Ovary (tissue), 7 donors: ENCODE measurements at regions not wholly inside any gene's neighbourhood (a gene's known extent, or its start where the extent isn't known, plus 50 kb on each side); places are given as distances from the start of the nearest gene placed in this dataset.

Experiments used
- DNase-seq, 5 donors: peaks; one replicate each; pipeline ENCODE4 v3.0.0-alpha.2; 2019 to 2020
- H3K27ac ChIP-seq, 2 donors: fragments of 200-600 bp; one replicate each; pipeline versions ENCODE4 v1.5.1 to v1.8.0; 2019 to 2022
- H3K27me3 ChIP-seq: fragments of 200-600 bp; one replicate; pipeline ENCODE4 v1.8.0; 2022
- H3K36me3 ChIP-seq: fragments of 200-600 bp; sonication (generic); one replicate; pipeline ENCODE4 v1.5.1; 2019
- H3K4me1 ChIP-seq: one replicate; pipeline ENCODE4 v1.8.1; 2013; ENCODE audit warnings: mild to moderate bottlenecking, moderate library complexity; ENCODE audit not compliant: insufficient read depth
- H3K4me3 ChIP-seq: fragments of 200-600 bp; sonication (generic); one replicate; pipeline ENCODE4 v1.5.1; 2017
- H3K9me3 ChIP-seq, 2 donors: fragments of 200-600 bp in 1 of 2; sonication (generic) in 1 of 2; one replicate each; pipeline versions ENCODE4 v1.5.1 to v1.8.1; 2013 to 2019; ENCODE audit warnings: mild to moderate bottlenecking in 1 of 2, moderate library complexity in 1 of 2
- CTCF ChIP-seq, 3 donors: fragments of 450-650 bp in 2 of 3; fragments of 200-600 bp in 1 of 3; IDR thresholded peaks; one replicate each; pipeline versions ENCODE4 v1.5.1 to v1.8.0; 2016 to 2022; ENCODE audit warnings: antibody characterized with exemption in 3 of 3, mild to moderate bottlenecking in 1 of 3
- EP300 ChIP-seq: sonication (generic); formaldehyde crosslinking; IDR thresholded peaks from one replicate; pipeline ENCODE4 v1.6.1; 2017; ENCODE audit warnings: antibody characterized with exemption
- POLR2A ChIP-seq: fragments of 450-650 bp; IDR thresholded peaks from one replicate; pipeline ENCODE4 v1.6.1; 2017; ENCODE audit warnings: antibody characterized with exemption, mild to moderate bottlenecking, moderate library complexity
- WGBS, 3 donors: extraction: QIAGEN DNeasy Blood & Tissue Kit in 1 of 3; methylation state at CpG; one replicate each; pipeline versions ENCODE4 v1.1.5 to v1.1.7; 2013 to 2017; 5-methylcytosine and 5-hydroxymethylcytosine counted together
- intact Hi-C, 4 donors: fragments of 100-400 bp; cut with DNase I; formaldehyde crosslinking; loops; one replicate each; pipeline versions ENCODE4 v1.11.0 to v1.15.1; 2022 to 2023
- donor health status: DM: no; HTN: no; CAD: no; lungs with moderate emphysema.
- donor health status: DM: no; HTN: no; CAD: no.
- donor health status: Bipolar disorder and iron deficiency.
- donor health status: DM: no; HTN: no; CAD: no.
- donor health status: DM: yes; HTN: yes; CAD: no.

DNA sequence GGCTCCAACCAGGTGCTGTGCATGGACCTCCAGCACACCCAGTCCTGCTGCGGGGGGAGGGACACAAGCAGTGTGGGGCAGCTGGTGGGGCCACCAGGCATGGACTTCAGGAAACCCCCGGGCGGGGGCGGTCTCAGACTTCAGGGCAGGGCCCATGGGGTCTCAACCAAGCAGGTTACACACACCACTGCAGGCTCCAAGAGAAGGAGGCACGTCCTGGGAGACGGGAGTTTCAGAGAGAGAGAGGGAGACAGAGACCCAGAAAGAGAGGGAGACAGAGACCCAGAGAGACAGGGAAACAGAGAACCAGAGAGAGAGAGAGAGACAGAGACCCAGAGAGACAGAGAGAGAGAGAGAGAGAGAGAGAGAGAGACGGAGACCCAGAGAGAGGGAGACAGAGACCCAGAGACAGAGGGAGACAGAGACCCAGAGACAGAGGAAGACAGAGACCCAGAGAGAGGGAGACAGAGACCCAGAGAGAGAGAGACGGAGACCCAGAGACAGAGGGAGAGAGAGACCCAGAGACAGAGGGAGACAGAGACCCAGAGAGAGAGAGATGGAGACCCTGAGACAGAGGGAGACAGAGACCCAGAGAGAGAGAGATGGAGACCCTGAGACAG is 128.9 kb downstream of the NCOR2 start:
- peaks cover 5% of the 10 kb centered on the region for H3K4me1 ChIP-seq
- intact Hi-C loops = no loop called here
- H3K9me3 ChIP-seq = no peaks in the 10 kb centered on the region
- 54 to 70% (median 68%) methylated on average over 7 to 8 of the region's 8 CpGs for WGBS, 3 donors
- no peaks in the 10 kb centered on the region for H3K36me3 ChIP-seq
- no peaks in the 10 kb centered on the region for H3K27me3 ChIP-seq
- TF ChIP-seq POLR2A (no peak), EP300 (no peak), CTCF (IDR thresholded peaks at IDR 0.05) (no peak)
- peak overlapping the region in 1 of 2 donors; percentile 31 for H3K27ac ChIP-seq
- no peak overlapping the region for H3K4me3 ChIP-seq
- DNase-seq = no peak

- Histone ChIP-seq H3K4me1 (peaks cover 5% of the 10 kb centered on the region), H3K36me3 (no peaks in the 10 kb centered on the region), H3K27me3 (no peaks in the 10 kb centered on the region), H3K4me3 (no peak overlapping the region), H3K27ac (peak overlapping the region in 1 of 2 donors; percentile 31), H3K9me3 (no peaks in the 10 kb centered on the region)
- TF ChIP-seq EP300 (no peak), CTCF (IDR thresholded peaks at IDR 0.05) (no peak), POLR2A (no peak)
- no peak for DNase-seq
- intact Hi-C loops = no loop called here
- WGBS, 3 donors = 51 to 59% (median 55%) methylated on average over 31 to 36 of the region's 36 CpGs
These were observed 129.6 kb downstream of the NCOR2 start for GRCh38 chr12:124437617-124438436.

DNA sequence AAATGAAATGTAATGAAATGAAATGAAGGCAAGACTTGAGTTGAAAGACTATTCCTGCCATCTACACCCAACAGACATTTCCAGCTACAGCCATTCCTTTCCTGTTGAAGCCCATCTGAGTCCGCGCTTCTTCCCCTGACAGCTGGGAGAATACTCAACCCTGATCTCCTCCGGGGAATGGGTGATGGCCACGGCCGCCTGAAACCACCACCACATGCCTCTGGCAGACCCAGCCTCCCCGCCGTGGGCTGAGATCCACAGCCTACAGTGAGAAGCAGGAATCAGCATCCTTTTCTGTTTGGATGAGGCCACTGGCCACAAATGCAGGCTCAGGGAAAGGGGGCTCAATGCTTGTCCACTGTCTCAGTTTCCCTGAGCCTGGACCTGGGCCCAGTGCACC is 130.3 kb downstream of the NCOR2 start:
- intact Hi-C loops = no loop called here
- DNase-seq = no peak
- Histone ChIP-seq H3K4me1 (peaks cover 5% of the 10 kb centered on the region), H3K9me3 (no peaks in the 10 kb centered on the region), H3K27me3 (no peaks in the 10 kb centered on the region), H3K36me3 (no peaks in the 10 kb centered on the region), H3K27ac (peak overlapping the region in 1 of 2 donors; percentile 31), H3K4me3 (no peak overlapping the region)
- TF ChIP-seq EP300 = no peak
- TF ChIP-seq CTCF (IDR thresholded peaks at IDR 0.05) = no peak
- TF ChIP-seq POLR2A = no peak
- 67 to 78% (median 70%) methylated on average over 7 of the region's 7 CpGs for WGBS, 3 donors

DNA sequence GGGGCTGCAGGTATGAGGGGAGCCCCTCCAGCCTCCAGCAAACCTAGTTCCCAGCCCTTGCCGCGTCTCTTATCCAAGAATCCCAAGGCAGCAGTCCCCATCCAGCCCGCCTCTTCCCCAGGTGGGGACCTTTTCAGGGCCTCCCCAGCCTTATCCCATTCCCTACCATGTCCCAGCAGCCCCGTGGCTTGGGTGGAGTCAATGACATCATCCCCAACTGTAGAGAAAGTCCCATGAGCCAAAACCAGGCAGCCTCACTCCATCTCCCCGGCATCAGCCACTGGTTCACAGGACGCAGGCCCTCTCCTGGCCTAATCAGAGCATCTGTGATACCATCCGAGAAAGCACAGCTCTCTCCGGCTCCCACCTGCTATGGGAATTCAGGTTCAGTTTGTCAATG is 131.0 kb downstream of the NCOR2 start:
- peak in 1 of 5 donors; percentile 61 for DNase-seq
- no peaks in the 10 kb centered on the region for H3K36me3 ChIP-seq
- intact Hi-C loops = no loop called here
- no peak overlapping the region for H3K27ac ChIP-seq
- no peak overlapping the region for H3K4me3 ChIP-seq
- H3K27me3 ChIP-seq = no peaks in the 10 kb centered on the region
- no peaks in the 10 kb centered on the region for H3K9me3 ChIP-seq
- H3K4me1 ChIP-seq = peaks cover 4% of the 10 kb centered on the region
- TF ChIP-seq CTCF (IDR thresholded peaks at IDR 0.05) (no peak), EP300 (no peak), POLR2A (no peak)
- 81 to 84% (median 82%) methylated on average over 8 of the region's 8 CpGs for WGBS, 3 donors
